Panc1 (cell line): ENCODE measurements at regions not wholly inside any gene's neighbourhood (a gene's known extent, or its start where the extent isn't known, plus 50 kb on each side); places are given as distances from the start of the nearest gene placed in this dataset.

Experiments used
- CTCF ChIP-seq: fragments of 450-650 bp; IDR thresholded peaks from 2 replicates; pipeline ENCODE4 v1.5.1; 2017; ENCODE audit warnings: mild to moderate bottlenecking
- POLR2AphosphoS5 ChIP-seq: IDR thresholded peaks from 2 replicates; pipeline ENCODE4 v1.6.1; 2012; ENCODE audit warnings: mild to moderate bottlenecking, low read depth, low read length, moderate library complexity
- REST ChIP-seq, 2 experiments: IDR thresholded peaks; 2 replicates each; pipeline ENCODE4 v1.6.1; 2011 to 2012; ENCODE audit warnings: low read depth in 2 of 2, control low read depth in 1 of 2, low read length in 1 of 2, mild to moderate bottlenecking in 1 of 2, moderate library complexity in 1 of 2; ENCODE audit not compliant: insufficient read depth in 1 of 2
- SIN3A ChIP-seq: IDR thresholded peaks from 2 replicates; pipeline ENCODE4 v1.6.1; 2012; ENCODE audit warnings: low read depth, mild to moderate bottlenecking, low read length, moderate library complexity, borderline replicate concordance; ENCODE audit not compliant: insufficient read depth
- TCF7L2 ChIP-seq: IDR thresholded peaks from 2 replicates; pipeline ENCODE4 v1.6.1; 2011; ENCODE audit warnings: mild to moderate bottlenecking, low read depth, low read length, inconsistent platforms

- no peak for TF ChIP-seq CTCF
- TF ChIP-seq POLR2AphosphoS5 = no peak
- no peak for TF ChIP-seq REST (IDR thresholded peaks at IDR 0.05; ENCODE audit: insufficient read depth in 1 of 2, low read depth in 2 of 2, low read length in 1 of 2)
- no peak for TF ChIP-seq TCF7L2
- no peak for TF ChIP-seq SIN3A
These were observed 523.9 kb downstream of the ADRA2A start for GRCh38 chr10:111600772-111601171.
